Omental fat pad (tissue), 3 donors: ENCODE measurements at regions not wholly inside any gene's neighbourhood (a gene's known extent, or its start where the extent isn't known, plus 50 kb on each side); places are given as distances from the start of the nearest gene placed in this dataset.

Experiments
- ATAC-seq: fragments of 150-250 bp; one replicate; pipeline ENCODE4 v1.9.1; 2016; ENCODE audit warnings: mild to moderate bottlenecking, moderate library complexity; ENCODE audit not compliant: low FRiP score
- DNase-seq: peaks from one replicate; pipeline ENCODE4 v3.0.0-alpha.2; 2019; ENCODE audit warnings: low spot score
- TF ChIP-seq, protein P1 (sequence below), 3 donors: fragments of 450-650 bp; IDR thresholded peaks; one replicate each; pipeline ENCODE4 v1.5.1; 2016 to 2017; ENCODE audit warnings: antibody characterized with exemption in 3 of 3, mild to moderate bottlenecking in 3 of 3, moderate library complexity in 2 of 3

DNA sequence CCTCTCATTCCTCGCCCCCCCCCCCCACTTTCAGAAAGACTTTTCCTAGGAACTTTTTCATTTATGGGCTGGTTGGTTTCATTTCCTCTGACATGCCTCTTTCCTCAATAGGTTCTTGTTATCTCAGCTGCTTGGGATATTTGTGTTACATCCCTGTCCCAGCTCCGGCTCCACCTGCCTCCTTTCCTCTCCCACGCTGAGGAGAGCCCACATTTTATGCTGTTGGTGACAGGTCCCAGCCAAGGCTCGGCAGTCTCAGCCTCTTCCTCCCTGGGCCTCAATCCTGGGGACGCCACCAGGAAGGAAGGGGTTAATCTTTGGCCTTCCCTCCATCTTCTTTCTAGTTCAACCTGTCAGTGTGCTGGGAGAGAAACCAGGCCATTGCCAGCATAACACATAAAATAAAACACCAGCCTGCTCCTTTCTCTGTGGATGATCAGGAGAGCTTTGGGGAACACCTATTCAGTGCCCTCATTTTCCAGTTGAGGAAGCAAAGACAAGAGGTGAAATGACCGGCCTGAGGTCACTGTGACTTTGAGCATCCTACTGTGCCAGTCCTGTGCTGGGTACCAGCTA is 216.9 kb upstream of the TNP1 start:
- DNase-seq: no peak
- TF ChIP-seq, protein P1, sequence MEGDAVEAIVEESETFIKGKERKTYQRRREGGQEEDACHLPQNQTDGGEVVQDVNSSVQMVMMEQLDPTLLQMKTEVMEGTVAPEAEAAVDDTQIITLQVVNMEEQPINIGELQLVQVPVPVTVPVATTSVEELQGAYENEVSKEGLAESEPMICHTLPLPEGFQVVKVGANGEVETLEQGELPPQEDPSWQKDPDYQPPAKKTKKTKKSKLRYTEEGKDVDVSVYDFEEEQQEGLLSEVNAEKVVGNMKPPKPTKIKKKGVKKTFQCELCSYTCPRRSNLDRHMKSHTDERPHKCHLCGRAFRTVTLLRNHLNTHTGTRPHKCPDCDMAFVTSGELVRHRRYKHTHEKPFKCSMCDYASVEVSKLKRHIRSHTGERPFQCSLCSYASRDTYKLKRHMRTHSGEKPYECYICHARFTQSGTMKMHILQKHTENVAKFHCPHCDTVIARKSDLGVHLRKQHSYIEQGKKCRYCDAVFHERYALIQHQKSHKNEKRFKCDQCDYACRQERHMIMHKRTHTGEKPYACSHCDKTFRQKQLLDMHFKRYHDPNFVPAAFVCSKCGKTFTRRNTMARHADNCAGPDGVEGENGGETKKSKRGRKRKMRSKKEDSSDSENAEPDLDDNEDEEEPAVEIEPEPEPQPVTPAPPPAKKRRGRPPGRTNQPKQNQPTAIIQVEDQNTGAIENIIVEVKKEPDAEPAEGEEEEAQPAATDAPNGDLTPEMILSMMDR (IDR thresholded peaks at IDR 0.05): no peak
- ATAC-seq: no peak

DNA sequence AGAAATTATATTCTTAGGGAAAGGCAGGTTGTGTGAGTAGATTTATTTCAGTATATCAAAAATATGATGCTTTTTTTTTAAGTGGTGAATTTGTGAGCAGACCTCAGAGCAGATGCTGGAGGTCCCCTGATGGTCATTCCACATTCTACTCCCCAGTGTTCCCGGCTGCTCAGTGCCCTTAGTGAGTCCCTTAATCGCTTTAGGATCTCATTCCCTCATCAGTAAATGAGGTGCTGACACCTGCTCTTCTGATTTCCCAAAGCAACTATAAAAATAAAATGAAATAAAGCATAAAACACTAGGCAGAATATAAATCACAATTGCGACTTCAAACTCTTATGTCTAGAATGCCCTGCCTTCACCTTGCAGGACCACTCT is 216.2 kb upstream of the TNP1 start:
- DNase-seq (no peak), ATAC-seq (no peak)
- TF ChIP-seq, protein P1 (IDR thresholded peaks at IDR 0.05): no peak

DNA sequence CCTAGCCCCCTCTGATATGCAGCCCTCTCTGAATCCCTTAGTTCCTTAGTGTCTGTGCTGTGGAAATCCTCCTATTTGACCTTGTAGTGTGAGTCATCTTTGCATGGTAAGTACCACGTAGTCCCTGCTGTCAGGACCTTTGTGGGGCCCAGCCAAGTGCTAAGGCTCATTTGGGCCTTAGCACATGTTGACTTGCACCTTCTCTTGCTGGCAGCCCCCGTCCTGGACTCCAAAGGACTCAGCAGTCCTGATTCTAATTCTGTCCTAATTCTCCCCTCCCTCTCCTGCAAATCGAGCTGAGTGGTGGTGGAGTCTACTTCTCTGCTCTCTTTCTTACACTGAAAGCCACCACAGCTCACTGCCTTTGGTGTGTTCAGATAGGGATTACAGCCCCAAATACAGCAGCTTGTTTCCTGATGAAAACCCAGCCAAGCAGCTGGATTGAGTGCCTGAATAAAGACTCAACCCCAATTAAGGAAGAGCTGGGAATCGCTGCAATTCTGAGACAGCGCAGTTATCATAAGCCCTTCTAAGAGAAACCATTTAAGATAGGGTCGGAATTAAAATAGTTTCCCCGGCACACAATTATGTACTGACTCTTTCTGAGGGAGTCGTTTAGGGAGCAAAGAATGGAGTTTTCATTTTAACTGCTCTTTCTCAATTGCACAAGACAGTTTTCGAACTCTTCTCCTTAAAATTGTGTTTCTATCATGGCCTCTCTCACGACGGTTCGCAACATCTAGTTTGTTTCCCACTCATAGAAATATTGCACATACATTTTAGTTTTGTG is 215.6 kb upstream of the TNP1 start:
- TF ChIP-seq, protein P1 (IDR thresholded peaks at IDR 0.05): no peak
- DNase-seq (no peak), ATAC-seq (no peak)

DNA sequence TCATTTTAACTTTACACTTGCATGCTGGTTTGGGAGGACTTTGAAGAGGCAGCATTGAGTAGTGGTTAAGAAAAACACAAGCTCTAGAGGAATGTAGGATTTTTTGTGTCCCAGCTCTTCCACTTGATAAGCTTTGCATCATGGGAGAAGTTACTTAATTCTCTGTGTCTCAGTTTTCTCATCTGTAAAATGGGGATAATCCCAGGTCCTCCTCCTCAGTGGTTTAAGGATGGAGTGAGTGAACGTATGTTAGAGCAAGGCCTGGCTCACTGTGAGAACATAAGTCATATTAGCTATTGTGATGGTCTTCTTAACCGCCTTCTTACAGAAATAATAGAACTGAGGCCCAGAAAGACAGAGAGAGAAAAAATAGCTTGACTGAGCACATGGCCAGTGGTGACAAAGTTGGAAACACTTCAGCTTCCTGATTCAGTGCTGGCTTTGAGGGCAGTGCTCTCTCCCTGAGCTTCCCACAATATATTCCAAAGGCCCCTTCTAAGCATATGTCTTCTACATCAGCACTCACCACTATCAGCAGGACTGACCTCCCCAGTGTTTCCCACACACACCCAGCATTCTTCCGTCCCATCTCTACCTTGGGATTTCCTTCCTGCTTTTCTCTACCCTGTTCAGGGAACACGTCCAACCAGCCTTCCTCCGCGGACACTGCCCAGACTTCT is 214.9 kb upstream of the TNP1 start:
- DNase-seq: no peak
- TF ChIP-seq, protein P1 (IDR thresholded peaks at IDR 0.05): no peak

DNA sequence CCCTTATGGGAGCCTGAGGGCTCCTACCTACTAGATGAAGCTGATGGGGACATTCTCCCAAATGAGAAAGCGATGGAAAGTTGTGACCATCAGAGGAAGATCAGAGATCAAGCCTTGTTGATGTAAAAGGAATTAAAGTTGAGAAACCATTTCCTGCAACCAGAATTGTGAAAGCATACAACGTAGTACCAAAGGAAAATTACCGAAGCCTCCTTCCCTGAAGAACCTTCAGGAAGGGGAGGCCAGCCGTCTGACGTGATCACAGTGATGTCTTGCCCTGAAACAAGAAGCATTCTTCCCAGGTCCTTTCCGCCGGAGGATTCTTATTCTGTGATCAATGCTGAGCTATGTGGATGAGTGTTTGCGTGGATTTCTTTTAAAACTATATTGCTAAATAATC is 211.6 kb upstream of the TNP1 start:
- TF ChIP-seq, protein P1 (IDR thresholded peaks at IDR 0.05): no peak
- ATAC-seq (no peak), DNase-seq (no peak)

More for the DNA sequence above, 214.9 kb upstream of the TNP1 start:
- no peak for ATAC-seq

DNA sequence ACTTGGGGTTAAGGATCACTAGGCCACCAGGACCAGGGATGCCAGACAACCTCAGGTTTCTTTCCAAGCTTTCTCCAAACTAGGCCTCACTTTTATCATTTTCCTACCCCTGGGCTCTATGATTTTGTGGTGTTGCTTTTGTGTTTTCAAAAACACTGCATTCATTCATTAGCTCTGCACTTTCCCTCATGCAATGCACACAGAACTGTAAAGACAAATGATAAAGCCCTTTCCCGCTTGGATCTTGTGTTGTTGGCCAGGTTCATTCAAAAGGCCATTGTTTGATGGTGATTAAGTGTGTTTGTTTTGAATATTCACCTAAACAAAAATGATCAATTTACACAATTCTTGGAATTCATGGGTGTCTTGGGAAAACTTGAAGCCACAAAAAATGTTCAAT is 210.7 kb upstream of the TNP1 start:
- TF ChIP-seq, protein P1 (IDR thresholded peaks at IDR 0.05): no peak
- no peak for ATAC-seq
- no peak for DNase-seq
